HuH-7 (cell line): ENCODE measurements at regions not wholly inside any gene's neighbourhood (a gene's known extent, or its start where the extent isn't known, plus 50 kb on each side); places are given as distances from the start of the nearest gene placed in this dataset.

ENCODE experiments used
- DNase-seq: peaks from one replicate; pipeline ENCODE4 v3.0.0; 2011; ENCODE audit warnings: low spot score

GRCh38 chr22:49051491-49052022 lies 776.1 kb downstream of the BRD1 start:
- no peak for DNase-seq

GRCh38 chr22:49049691-49050090 lies 778.0 kb downstream of the BRD1 start:
- no peak for DNase-seq

- no peak for DNase-seq
Observed at GRCh38 chr22:49048591-49048990, 779.1 kb downstream of the BRD1 start.

GRCh38 chr22:49047447-49047846 lies 780.2 kb downstream of the BRD1 start:
- no peak for DNase-seq

GRCh38 chr22:49046546-49047361 lies 780.9 kb downstream of the BRD1 start:
- DNase-seq, result peak; percentile 76

- no peak for DNase-seq
Observed at GRCh38 chr22:49046000-49046545, 781.6 kb downstream of the BRD1 start.

GRCh38 chr22:49045276-49045675 lies 782.4 kb downstream of the BRD1 start:
- no peak for DNase-seq

GRCh38 chr22:49044776-49045175 lies 782.9 kb downstream of the BRD1 start:
- no peak for DNase-seq

GRCh38 chr22:49044091-49044490 lies 783.6 kb downstream of the BRD1 start:
- no peak for DNase-seq

- no peak for DNase-seq
Observed at GRCh38 chr22:49042877-49043859, 784.5 kb downstream of the BRD1 start.

- DNase-seq, result no peak
Observed at GRCh38 chr22:49042066-49042465, 785.6 kb downstream of the BRD1 start.

GRCh38 chr22:49040754-49041467 lies 786.8 kb downstream of the BRD1 start:
- DNase-seq, result no peak

GRCh38 chr22:49040111-49040510 lies 787.6 kb downstream of the BRD1 start:
- no peak for DNase-seq

- DNase-seq, result no peak
Observed at GRCh38 chr22:49039625-49040024, 788.0 kb downstream of the BRD1 start.

- DNase-seq, result no peak
Observed at GRCh38 chr22:49037701-49038245, 789.9 kb downstream of the BRD1 start.

- DNase-seq, result no peak
Observed at GRCh38 chr22:49036513-49036912, 791.2 kb downstream of the BRD1 start.

GRCh38 chr22:49035818-49036457 lies 791.7 kb downstream of the BRD1 start:
- no peak for DNase-seq

- no peak for DNase-seq
Observed at GRCh38 chr22:49034836-49035817, 792.5 kb downstream of the BRD1 start.

- no peak for DNase-seq
Observed at GRCh38 chr22:49033616-49034015, 794.1 kb downstream of the BRD1 start.

GRCh38 chr22:49032821-49033220 lies 794.9 kb downstream of the BRD1 start:
- no peak for DNase-seq
